OCI-LY1 (cell line): ENCODE measurements at regions not wholly inside any gene's neighbourhood (a gene's known extent, or its start where the extent isn't known, plus 50 kb on each side); places are given as distances from the start of the nearest gene placed in this dataset.

ENCODE experiments used
- H2AFZ ChIP-seq: fragments of 200-600 bp; sonication (generic), shearing (Covaris generic); 2 replicates; pipeline ENCODE4 v1.6.0; 2014; ENCODE audit warnings: antibody characterized with exemption, mild to moderate bottlenecking, low read length
- H3F3A ChIP-seq: fragments of 200-600 bp; sonication (generic), shearing (Covaris generic); 2 replicates; pipeline ENCODE4 v1.6.0; 2014; ENCODE audit warnings: mild to moderate bottlenecking, antibody characterized with exemption, low read length, moderate library complexity; ENCODE audit not compliant: insufficient read depth
- H3K27ac ChIP-seq: fragments of 200-600 bp; sonication (generic); 2 replicates; pipeline ENCODE4 v1.5.1; 2014; ENCODE audit warnings: low read length, mixed run types, mild to moderate bottlenecking, low read depth; ENCODE audit not compliant: poor library complexity, severe bottlenecking
- H3K27me3 ChIP-seq: fragments of 200-600 bp; sonication (generic); 2 replicates; pipeline ENCODE4 v1.6.0; 2014; ENCODE audit warnings: antibody characterized with exemption, mild to moderate bottlenecking, low read length, moderate library complexity; ENCODE audit not compliant: insufficient read depth
- H3K36me3 ChIP-seq: fragments of 200-600 bp; sonication (generic); 2 replicates; pipeline ENCODE4 v1.6.1; 2014; ENCODE audit warnings: mild to moderate bottlenecking, antibody characterized with exemption, low read length, moderate library complexity, mixed read lengths; ENCODE audit not compliant: insufficient read depth
- H3K4me1 ChIP-seq: fragments of 200-600 bp; sonication (generic); 2 replicates; pipeline ENCODE4 v1.5.1; 2014; ENCODE audit warnings: mild to moderate bottlenecking, low read length, moderate library complexity; ENCODE audit not compliant: insufficient read depth, severe bottlenecking
- H3K4me2 ChIP-seq: fragments of 200-600 bp; sonication (generic), shearing (Covaris generic); 2 replicates; pipeline ENCODE4 v1.6.1; 2014; ENCODE audit warnings: low read length
- H3K4me3 ChIP-seq: fragments of 200-600 bp; sonication (generic); 2 replicates; pipeline ENCODE4 v1.5.1; 2014; ENCODE audit warnings: low read length, low read depth, mild to moderate bottlenecking, mixed read lengths; ENCODE audit not compliant: poor library complexity, severe bottlenecking
- H3K79me2 ChIP-seq: fragments of 200-600 bp; shearing (Covaris generic); 2 replicates; pipeline ENCODE4 v1.6.1; 2016; ENCODE audit warnings: mixed run types, low read length, mixed read lengths; ENCODE audit not compliant: insufficient read depth
- H3K9ac ChIP-seq: fragments of 200-600 bp; sonication (generic), shearing (Covaris generic); 2 replicates; pipeline ENCODE4 v1.6.1; 2014; ENCODE audit warnings: mild to moderate bottlenecking, low read length, mixed read lengths
- H3K9me2 ChIP-seq: fragments of 200-600 bp; sonication (generic), shearing (Covaris generic); 2 replicates; pipeline ENCODE4 v1.6.1; 2014; ENCODE audit warnings: low read depth, mild to moderate bottlenecking, low read length, mixed read lengths
- H3K9me3 ChIP-seq: fragments of 200-600 bp; shearing (Covaris generic); 2 replicates; pipeline ENCODE4 v1.6.1; 2014; ENCODE audit warnings: low read length, mixed read lengths
- H4K20me1 ChIP-seq: fragments of 200-600 bp; sonication (generic), shearing (Covaris generic); 2 replicates; pipeline ENCODE4 v1.6.0; 2016; ENCODE audit warnings: mild to moderate bottlenecking, low read length; ENCODE audit not compliant: insufficient read depth
- CTCF ChIP-seq: fragments of 200-600 bp; sonication (generic), shearing (Covaris generic); IDR thresholded peaks from 2 replicates; pipeline ENCODE4 v1.5.1; 2017; ENCODE audit warnings: mild to moderate bottlenecking, antibody characterized with exemption, low read length, moderate library complexity, mixed read lengths
- EZH2 ChIP-seq: fragments of 200-600 bp; sonication (generic), shearing (Covaris generic); IDR thresholded peaks from 2 replicates; pipeline ENCODE4 v1.8.0; 2017; ENCODE audit warnings: borderline replicate concordance, mixed run types, mild to moderate bottlenecking, antibody characterized with exemption, low read length, moderate library complexity, mixed read lengths

GRCh38 chr3:148532326-148532725 lies 165.4 kb upstream of the AGTR1 start:
- Histone ChIP-seq H3K79me2 (no peaks in the 10 kb centered on the region), H3K9me3 (no peaks in the 10 kb centered on the region)

GRCh38 chr3:148532774-148533173 lies 164.9 kb upstream of the AGTR1 start:
- H3K4me1 ChIP-seq, result no peaks in the 10 kb centered on the region
- H3F3A ChIP-seq, result no peaks in the 10 kb centered on the region
- H3K27me3 ChIP-seq, result no peaks in the 10 kb centered on the region
- no peaks in the 10 kb centered on the region for H3K79me2 ChIP-seq
- H3K9me2 ChIP-seq, result no peaks in the 10 kb centered on the region
- TF ChIP-seq EZH2 (no peak), CTCF (no peak)
- no peak overlapping the region for H3K27ac ChIP-seq
- no peaks in the 10 kb centered on the region for H4K20me1 ChIP-seq
- no peaks in the 10 kb centered on the region for H3K36me3 ChIP-seq
- no peak overlapping the region for H3K9ac ChIP-seq
- H3K4me3 ChIP-seq, result no peak overlapping the region
- H2AFZ ChIP-seq, result no peak overlapping the region
- H3K9me3 ChIP-seq, result no peaks in the 10 kb centered on the region
- H3K4me2 ChIP-seq, result no peak overlapping the region

More at GRCh38 chr3:148532326-148532725, 165.4 kb upstream of the AGTR1 start:
- Histone ChIP-seq H3K4me1 (no peaks in the 10 kb centered on the region), H3F3A (no peaks in the 10 kb centered on the region), H3K27ac (no peak overlapping the region), H3K4me2 (no peak overlapping the region), H3K4me3 (no peak overlapping the region), H3K36me3 (no peaks in the 10 kb centered on the region), H2AFZ (no peak overlapping the region), H3K9ac (no peak overlapping the region), H4K20me1 (no peaks in the 10 kb centered on the region), H3K27me3 (no peaks in the 10 kb centered on the region), H3K9me2 (no peaks in the 10 kb centered on the region)
- TF ChIP-seq EZH2, result no peak
- no peak for TF ChIP-seq CTCF

- Histone ChIP-seq H3K9me3 (no peaks in the 10 kb centered on the region), H2AFZ (no peak overlapping the region)
Observed at GRCh38 chr3:148534089-148534988, 163.4 kb upstream of the AGTR1 start.

More at GRCh38 chr3:148534089-148534988, 163.4 kb upstream of the AGTR1 start:
- Histone ChIP-seq H3K4me2 (no peak overlapping the region), H4K20me1 (no peaks in the 10 kb centered on the region), H3K79me2 (no peaks in the 10 kb centered on the region), H3K27ac (no peak overlapping the region), H3K9me2 (no peaks in the 10 kb centered on the region), H3F3A (no peaks in the 10 kb centered on the region), H3K4me1 (no peaks in the 10 kb centered on the region), H3K9ac (no peak overlapping the region), H3K4me3 (no peak overlapping the region), H3K36me3 (no peaks in the 10 kb centered on the region), H3K27me3 (no peaks in the 10 kb centered on the region)
- no peak for TF ChIP-seq CTCF
- TF ChIP-seq EZH2, result no peak
